ENCODE measurements at regions not wholly inside any gene's neighbourhood (a gene's known extent, or its start where the extent isn't known, plus 50 kb on each side); places are given as distances from the start of the nearest gene placed in this dataset.

GRCh38 chr13:31919971-31920726, 111.4 kb upstream of the FRY start:
- no peak for DNase-seq
- ATAC-seq, result peak; percentile 34
- intact Hi-C loops (cut with DNase I, micrococcal nuclease), result no loop called here

- ATAC-seq, result no peak
- intact Hi-C loops (cut with DNase I, micrococcal nuclease), result no loop called here
- no peak for DNase-seq
Measured at GRCh38 chr13:31920727-31921100, 110.9 kb upstream of the FRY start.

GRCh38 chr13:31922724-31923123, 108.8 kb upstream of the FRY start:
- DNase-seq (no peak), ATAC-seq (no peak)
- intact Hi-C loops (cut with DNase I, micrococcal nuclease), result no loop called here

GRCh38 chr13:31923134-31923763, 108.3 kb upstream of the FRY start:
- intact Hi-C loops (cut with DNase I, micrococcal nuclease), result no loop called here
- ATAC-seq (no peak), DNase-seq (no peak)

GRCh38 chr13:31925079-31925478, 106.5 kb upstream of the FRY start:
- intact Hi-C loops (cut with DNase I, micrococcal nuclease), result no loop called here

GRCh38 chr13:31927219-31927653, 104.3 kb upstream of the FRY start:
- intact Hi-C loops (cut with DNase I, micrococcal nuclease), result no loop called here
- DNase-seq, result no peak
- ATAC-seq, result peak; percentile 87

More at GRCh38 chr13:31925079-31925478, 106.5 kb upstream of the FRY start:
- ATAC-seq (no peak), DNase-seq (no peak)

- ATAC-seq (no peak), DNase-seq (no peak)
- intact Hi-C loops (cut with DNase I, micrococcal nuclease), result no loop called here
Measured at GRCh38 chr13:31929031-31929770, 102.4 kb upstream of the FRY start.

- DNase-seq (no peak), ATAC-seq (no peak)
- intact Hi-C loops (cut with DNase I, micrococcal nuclease), result no loop called here
Measured at GRCh38 chr13:31930490-31930889, 101.1 kb upstream of the FRY start.

- intact Hi-C loops (cut with DNase I, micrococcal nuclease), result no loop called here
- DNase-seq (no peak), ATAC-seq (peak; percentile 29)
Measured at GRCh38 chr13:31930901-31931522, 100.6 kb upstream of the FRY start.

- ATAC-seq, result no peak
- no peak for DNase-seq
- intact Hi-C loops (cut with DNase I, micrococcal nuclease), result no loop called here
Measured at GRCh38 chr13:31937436-31937835, 94.1 kb upstream of the FRY start.

GRCh38 chr13:31940076-31940475, 91.5 kb upstream of the FRY start:
- intact Hi-C loops (cut with DNase I, micrococcal nuclease), result no loop called here
- no peak for ATAC-seq

GRCh38 chr13:31943591-31943990, 88.0 kb upstream of the FRY start:
- DNase-seq, result no peak
- intact Hi-C loops (cut with DNase I, micrococcal nuclease), result no loop called here
- ATAC-seq, result no peak

More at GRCh38 chr13:31940076-31940475, 91.5 kb upstream of the FRY start:
- DNase-seq, result no peak

- ATAC-seq (no peak), DNase-seq (no peak)
- intact Hi-C loops (cut with DNase I, micrococcal nuclease), result no loop called here
Measured at GRCh38 chr13:31944262-31945160, 87.1 kb upstream of the FRY start.

- DNase-seq, result peak; percentile 36 to 56
- intact Hi-C loops (cut with DNase I, micrococcal nuclease), result no loop called here
Measured at GRCh38 chr13:31945202-31945961, 86.2 kb upstream of the FRY start.

GRCh38 chr13:31946091-31946770, 85.3 kb upstream of the FRY start:
- DNase-seq, result no peak
- intact Hi-C loops (cut with DNase I, micrococcal nuclease), result no loop called here
- ATAC-seq, result no peak

More at GRCh38 chr13:31945202-31945961, 86.2 kb upstream of the FRY start:
- ATAC-seq, result peak; percentile 66

- DNase-seq, result no peak
- intact Hi-C loops (cut with DNase I, micrococcal nuclease), result no loop called here
- ATAC-seq, result no peak
Measured at GRCh38 chr13:31947105-31947504, 84.5 kb upstream of the FRY start.

- ATAC-seq, result no peak
- DNase-seq, result no peak
- intact Hi-C loops (cut with DNase I, micrococcal nuclease), result no loop called here
Measured at GRCh38 chr13:31947506-31947905, 84.1 kb upstream of the FRY start.
